Fibroblast of the aortic adventitia (primary cell): ENCODE measurements at regions not wholly inside any gene's neighbourhood (a gene's known extent, or its start where the extent isn't known, plus 50 kb on each side); places are given as distances from the start of the nearest gene placed in this dataset.

Experiments used
- DNase-seq: peaks from one replicate; pipeline ENCODE4 v3.0.0-alpha.2; 2010; ENCODE audit warnings: low read depth
- H3K4me3 ChIP-seq: 2 replicates; pipeline ENCODE4 v1.5.1; 2011; ENCODE audit warnings: low read depth, mild to moderate bottlenecking, control low read depth, low read length, moderate library complexity
- TF ChIP-seq, protein P1 (sequence below): IDR thresholded peaks from 2 replicates; pipeline ENCODE4 v1.5.1; 2011; ENCODE audit warnings: mild to moderate bottlenecking, low read length, control low read depth, inconsistent platforms; ENCODE audit not compliant: insufficient read depth

DNA sequence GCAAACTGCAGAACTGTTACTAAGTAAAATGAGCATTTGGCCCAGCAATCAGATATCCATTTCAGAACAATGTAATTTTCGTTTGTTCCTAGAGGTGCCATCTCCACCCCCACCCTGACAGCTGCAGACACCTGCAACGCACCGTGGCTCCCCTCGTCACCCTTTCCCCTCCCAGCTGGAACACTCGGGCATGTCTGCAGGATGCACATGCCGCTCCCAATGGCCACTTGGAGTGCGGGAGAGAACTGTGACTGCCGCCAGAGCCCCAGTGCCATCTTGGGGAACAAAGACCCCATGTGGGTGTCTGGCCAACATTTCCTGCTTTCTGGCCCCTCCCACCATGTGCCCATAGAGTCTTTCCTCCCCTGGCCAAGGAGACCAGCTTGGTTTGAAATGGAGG is 436.2 kb downstream of the PCDH10 start:
- TF ChIP-seq, protein P1, sequence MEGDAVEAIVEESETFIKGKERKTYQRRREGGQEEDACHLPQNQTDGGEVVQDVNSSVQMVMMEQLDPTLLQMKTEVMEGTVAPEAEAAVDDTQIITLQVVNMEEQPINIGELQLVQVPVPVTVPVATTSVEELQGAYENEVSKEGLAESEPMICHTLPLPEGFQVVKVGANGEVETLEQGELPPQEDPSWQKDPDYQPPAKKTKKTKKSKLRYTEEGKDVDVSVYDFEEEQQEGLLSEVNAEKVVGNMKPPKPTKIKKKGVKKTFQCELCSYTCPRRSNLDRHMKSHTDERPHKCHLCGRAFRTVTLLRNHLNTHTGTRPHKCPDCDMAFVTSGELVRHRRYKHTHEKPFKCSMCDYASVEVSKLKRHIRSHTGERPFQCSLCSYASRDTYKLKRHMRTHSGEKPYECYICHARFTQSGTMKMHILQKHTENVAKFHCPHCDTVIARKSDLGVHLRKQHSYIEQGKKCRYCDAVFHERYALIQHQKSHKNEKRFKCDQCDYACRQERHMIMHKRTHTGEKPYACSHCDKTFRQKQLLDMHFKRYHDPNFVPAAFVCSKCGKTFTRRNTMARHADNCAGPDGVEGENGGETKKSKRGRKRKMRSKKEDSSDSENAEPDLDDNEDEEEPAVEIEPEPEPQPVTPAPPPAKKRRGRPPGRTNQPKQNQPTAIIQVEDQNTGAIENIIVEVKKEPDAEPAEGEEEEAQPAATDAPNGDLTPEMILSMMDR, result no peak
- no peak for DNase-seq

DNA sequence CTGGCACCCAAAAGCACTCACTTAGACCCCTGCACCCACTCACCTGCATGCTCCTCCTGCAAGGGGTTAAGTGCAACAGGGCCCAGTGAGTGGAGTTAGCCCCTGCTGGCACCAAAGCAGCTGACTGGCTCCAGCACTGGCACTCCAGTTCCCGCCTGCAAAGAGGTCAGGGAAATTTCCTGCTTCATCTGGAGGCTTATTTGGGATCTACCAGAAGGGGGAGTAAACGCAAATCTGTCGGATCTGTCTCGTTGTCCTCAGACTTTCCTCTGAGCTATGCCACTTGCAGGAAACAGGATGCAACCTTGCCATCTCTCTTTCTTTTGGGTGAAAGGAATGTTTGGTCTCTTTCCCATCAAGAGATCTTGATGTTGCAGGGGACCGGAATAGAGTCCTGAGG is 435.6 kb downstream of the PCDH10 start:
- DNase-seq, result no peak
- H3K4me3 ChIP-seq, result no peak overlapping the region
- TF ChIP-seq, protein P1, result no peak

More for the DNA sequence above, 436.2 kb downstream of the PCDH10 start:
- H3K4me3 ChIP-seq, result no peak overlapping the region

DNA sequence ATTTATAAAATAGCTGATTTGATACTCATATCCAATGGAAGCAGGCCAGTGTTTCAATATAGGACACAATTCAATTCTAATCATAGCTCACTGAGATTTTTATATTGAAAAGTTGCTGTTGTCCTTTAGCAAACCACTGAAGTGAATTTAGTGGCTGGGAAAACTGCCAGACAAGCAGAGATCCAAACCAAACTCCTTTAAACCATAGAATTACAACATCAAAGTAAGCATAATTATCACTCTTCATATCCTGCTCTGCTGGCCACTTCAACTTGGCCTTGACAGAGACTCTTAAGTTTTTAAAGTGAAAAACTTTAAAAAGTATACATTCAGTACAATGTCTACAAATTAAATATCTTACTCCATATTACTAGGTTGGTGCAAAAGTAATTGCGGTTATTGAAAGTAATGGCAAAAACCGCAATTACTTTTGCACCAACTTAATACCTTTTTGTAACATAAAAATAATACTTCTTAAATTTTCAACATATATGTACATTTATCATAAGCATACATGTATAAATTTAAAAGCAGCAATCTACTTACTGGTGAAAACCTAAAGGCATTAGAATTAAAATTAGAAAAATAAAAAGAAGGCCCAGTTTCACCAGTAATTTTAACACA is 433.0 kb downstream of the PCDH10 start:
- no peak for DNase-seq
- TF ChIP-seq, protein P1, result no peak
- H3K4me3 ChIP-seq, result no peak overlapping the region

DNA sequence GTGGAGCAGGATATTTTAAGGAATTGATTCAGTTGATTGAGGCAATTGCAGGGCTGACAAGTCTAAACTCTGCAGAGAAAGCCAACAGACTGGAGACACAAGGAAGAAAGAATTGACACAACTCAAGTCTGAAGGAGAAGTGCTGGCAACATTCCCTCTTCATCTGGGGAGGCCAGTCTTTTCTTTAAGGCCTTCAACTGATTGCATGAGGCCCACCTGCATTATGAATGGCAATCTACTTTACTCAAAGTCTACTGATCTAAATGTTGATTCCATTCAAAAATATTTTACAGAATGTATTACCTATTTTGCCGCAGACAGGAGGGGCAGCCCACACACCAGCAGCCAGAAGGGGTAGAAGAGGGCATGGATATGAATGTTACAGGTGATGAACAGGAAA is 425.2 kb downstream of the PCDH10 start:
- TF ChIP-seq, protein P1, result no peak
- DNase-seq, result no peak
- H3K4me3 ChIP-seq, result no peak overlapping the region

DNA sequence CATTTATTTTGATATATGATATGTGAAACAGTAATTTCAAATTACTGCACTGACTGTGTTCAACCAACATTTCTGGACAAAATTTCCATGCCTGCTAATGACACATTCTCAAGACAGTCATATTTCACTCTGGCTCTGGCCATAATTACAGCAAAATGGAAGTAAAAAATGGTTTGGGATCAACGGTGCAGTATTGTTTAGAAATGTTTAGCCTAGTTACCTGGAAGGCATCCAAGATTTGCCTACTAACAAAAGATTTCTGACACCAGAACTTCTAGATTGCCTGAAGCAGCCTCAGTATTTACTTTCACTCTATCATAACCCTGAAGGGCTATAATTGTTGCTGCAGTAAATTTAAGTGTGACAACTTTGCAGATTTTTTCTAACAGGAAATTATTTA is 416.3 kb downstream of the PCDH10 start:
- TF ChIP-seq, protein P1, result no peak
- H3K4me3 ChIP-seq, result no peak overlapping the region
- peak; percentile 2 for DNase-seq

DNA sequence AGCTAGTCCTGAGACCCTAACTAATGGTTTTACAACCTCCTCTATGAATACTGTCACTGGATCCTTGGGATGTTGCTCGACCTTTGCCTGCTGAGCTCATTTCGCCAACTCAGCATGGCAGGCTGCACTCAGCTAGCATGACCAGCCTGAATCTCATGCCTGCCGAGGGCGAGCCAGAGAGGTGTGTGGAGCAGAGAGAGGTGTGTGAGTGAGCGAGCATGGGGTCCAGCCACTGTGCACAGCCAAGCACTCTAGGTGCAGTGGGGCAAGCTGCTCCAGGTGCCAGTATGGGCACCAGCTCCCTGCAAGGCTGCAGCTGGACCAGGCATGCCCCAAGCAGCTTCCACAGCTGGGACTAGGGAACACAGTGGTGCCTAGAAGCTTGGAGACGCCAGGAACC is 410.9 kb downstream of the PCDH10 start:
- no peak overlapping the region for H3K4me3 ChIP-seq
- TF ChIP-seq, protein P1, result no peak
- no peak for DNase-seq

DNA sequence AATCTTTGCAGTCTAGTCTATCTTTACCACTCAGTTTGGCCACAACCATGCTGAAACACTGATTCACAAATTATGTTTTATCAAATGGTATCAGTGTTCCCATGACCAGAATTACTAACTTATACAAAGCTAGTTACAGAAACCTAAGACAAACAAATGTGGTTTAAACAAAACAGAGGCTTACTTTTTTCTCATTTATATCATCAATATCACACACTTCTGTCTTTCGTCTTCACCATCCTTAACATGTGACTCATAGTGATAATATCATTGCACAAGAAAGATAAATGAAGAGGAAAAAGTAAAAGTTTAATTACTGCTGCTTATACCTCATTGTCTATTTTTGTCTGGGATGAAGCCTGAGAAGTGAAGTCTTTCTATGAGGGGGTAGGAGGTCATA is 406.6 kb downstream of the PCDH10 start:
- no peak for DNase-seq
- H3K4me3 ChIP-seq, result no peak overlapping the region
- TF ChIP-seq, protein P1, result no peak
